ENCODE measurements at regions not wholly inside any gene's neighbourhood (a gene's known extent, or its start where the extent isn't known, plus 50 kb on each side); places are given as distances from the start of the nearest gene placed in this dataset.

DNA sequence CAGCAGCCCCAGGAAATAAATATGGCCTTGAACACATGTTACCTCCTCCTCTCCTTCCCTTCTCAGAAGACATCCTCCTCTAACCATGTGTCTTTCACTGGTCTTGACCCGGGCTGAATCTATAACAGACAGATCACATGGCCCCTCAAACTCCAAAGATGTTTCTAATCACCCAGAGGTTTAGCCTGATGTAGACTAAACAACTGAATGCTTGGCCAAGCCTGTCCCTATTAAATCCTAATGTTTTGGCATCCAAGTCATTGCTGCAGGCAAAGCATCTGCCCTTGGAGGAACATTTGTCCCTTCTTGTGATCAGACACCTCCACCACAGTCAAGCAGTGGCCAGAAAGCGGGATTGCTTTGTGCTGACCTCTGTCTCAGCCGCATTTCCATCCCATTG is 65.5 kb downstream of the ANKRD60 start:
- no peak for DNase-seq

DNA sequence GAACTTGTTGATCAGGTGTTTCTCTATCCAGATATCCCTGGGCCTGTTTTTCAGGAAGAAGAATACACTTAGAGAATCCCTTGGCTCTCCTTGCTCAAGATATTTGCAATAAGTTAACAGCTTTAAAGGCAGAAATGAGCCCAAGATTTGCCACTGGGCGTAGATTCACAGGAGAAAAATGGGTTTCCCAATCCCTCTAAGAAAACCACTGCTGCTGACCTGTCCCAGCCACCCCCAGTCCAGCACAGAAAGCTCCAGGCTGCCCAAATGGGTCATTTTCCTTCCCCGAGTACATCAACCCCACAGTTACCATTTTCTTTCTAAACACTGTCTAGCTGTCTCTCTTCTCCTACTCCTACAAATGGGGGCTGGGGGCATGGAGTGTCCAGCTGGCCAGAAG is 67.3 kb downstream of the ANKRD60 start:
- no peak for DNase-seq

DNA sequence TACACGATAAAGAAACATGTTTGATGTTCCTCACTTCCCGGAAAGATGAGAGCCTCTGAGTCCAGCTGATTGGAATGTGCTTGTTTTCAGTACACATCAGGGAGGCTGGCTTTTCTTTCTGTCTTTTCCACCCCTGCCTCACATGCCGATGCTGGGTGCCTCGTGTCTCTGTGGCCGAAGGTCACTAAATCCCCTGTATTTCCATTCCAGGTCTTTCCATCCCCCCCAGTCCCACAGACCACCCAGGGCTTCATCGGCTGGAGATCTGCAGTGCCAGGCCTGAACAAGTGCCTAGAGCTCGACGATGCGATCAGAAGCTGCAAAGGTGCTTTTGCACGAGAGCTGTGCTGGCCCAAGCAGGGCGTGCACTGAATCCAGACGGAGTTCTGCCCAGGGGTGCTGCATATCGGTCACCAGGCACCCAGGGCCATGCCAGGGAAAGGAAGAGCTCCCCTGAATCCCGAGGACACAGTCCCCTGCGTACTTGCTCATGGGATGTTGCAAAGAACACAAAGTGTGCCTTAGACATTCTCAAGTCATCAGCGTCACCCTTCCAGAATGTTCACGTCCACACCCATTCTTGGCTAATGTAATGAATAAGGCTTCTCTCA is 67.9 kb downstream of the ANKRD60 start:
- no peak for DNase-seq

DNA sequence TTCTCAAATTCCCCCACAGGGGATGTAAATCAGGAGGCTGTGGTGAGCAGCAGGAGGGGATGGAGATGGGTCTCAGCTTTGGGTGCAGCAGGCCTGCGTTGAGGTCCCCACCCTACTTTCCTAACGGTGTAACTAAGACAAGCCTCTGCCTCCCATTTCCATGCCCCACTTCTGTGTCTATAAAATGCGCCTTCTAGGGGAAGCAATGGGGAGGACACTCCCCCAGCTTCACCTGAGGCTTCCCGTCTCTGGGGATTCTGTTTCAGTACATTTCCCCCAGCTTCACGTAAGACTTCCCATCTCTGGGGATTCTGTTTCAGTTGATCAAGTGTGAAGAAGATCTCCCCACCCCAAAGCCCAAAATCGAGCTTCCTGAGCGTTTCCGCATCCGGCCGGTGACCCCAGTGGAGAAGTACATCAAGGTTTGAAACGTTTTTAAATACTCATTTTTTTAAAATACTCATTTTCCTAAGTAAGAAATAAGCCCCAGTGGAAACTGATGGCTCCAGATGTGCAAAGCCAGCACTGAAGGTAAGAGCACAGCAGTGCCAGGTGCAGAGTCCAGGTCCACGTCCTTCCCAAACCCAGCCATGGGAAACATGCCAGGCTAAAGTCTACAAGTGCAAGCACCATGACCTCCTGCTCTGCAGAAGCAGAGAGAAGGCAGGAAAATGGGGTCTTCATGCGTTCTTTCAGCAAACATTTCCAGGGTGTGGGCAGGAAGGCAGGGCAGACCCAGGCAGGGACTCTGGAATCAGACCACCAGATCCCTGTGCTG is 73.1 kb downstream of the ANKRD60 start:
- DNase-seq: no peak

DNA sequence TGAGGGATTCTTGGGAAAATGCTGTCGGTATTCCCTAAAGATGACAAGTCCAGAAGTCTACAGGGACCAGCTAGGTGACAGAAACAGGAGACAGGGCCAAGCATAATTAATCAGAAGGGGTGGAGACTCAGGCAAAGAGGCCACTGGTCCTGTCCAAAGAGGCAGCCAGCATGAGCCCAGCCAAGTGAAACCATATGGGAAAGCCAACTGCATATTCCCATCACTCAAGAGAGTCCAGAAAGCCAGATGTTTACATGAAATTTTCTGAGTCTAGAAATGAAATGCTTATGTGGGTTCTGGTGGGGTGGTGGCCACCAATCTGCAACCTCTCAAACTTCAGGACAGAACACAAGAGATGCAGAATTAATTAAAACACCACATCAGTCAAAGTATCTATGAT is 74.3 kb downstream of the ANKRD60 start:
- no peak for DNase-seq

DNA sequence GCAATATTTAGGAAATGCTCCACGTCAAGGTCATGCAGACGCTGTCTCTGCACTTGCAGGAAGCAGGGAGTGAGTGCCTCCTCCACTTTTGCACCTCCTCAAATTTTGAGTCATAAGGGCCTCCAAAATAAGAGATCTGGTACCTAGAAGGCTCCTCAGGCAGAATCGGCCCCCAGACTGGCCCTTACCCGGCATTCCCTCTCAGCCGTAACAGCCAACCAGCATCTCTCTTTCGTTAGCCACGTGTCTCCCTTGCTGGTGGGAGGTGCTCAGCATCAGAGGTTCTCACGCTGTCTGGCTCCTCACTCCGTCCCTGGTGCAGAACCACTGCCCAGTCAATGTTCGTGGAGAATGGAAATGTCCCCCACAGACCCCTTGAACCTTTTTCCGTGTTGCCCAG is 75.3 kb downstream of the ANKRD60 start:
- no peak for DNase-seq

DNA sequence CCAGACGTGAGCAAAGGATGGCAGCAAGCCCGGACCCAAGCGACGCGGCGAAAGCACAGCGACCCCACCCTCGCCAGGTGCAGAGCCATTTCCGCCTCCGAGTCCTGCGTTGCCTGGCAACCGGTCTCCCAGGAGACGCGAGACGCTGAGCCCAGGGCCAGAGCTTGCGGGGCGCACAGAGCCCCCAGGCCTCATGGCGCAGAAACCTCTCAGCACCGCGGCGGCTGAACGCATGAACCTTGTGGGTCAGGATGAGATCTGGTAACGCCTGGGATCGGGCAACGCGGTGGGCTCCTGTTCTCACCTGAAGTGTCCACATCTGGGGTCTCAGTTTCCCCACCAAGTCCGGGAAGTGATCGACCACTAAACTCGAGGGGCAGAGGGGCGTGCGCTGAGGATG is 77.7 kb downstream of the ANKRD60 start:
- DNase-seq: no peak

DNA sequence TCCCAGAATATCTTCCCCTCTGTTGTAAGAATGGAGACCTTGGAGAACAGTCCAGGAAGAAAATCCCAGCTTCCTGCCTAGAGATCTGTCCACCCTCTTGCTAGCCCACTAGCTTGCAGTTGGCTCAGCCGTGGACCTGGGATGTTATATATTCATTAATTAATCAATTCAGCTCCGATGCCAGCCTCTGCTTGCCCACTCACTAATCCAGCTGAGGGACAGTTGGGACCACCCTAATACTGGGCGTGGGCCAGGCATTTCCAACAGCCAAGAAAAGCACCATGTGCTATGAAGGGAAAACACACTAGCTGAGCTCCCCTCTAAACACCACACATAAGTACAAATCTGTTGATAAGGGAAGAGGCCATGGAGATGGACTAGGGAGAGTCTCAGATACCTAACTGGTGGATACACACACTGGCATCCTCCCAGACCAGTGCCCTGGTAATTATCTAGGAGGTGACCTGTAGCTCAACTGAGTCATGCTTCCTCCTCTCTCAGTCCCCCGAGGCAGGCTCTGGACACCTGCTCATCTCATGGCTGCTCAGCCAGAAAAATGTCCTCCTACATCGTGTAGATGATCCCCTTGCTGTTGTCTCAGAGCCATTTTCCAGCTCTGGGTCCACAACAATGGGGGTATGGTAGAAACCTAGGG is 78.9 kb downstream of the ANKRD60 start:
- peak; percentile 11 for DNase-seq

DNA sequence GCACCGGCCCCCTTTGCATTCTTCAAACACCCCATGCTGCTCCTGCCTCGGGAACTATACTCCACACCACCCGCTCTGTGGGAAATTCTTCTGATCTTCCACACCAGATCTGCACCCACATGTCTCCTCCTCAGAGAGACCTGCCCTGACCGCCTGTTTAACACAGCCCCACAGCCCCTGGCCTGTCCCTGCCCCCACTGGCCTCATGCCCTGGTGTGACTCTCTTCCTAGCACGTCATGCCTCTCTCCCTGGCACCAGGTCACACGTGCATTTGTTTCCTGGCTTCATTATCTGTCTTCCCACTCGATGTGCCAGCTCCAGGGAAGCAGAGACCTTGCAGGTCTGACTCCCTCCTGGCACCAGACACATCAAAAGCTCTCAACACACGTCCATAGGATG is 79.6 kb downstream of the ANKRD60 start:
- DNase-seq: no peak

DNA sequence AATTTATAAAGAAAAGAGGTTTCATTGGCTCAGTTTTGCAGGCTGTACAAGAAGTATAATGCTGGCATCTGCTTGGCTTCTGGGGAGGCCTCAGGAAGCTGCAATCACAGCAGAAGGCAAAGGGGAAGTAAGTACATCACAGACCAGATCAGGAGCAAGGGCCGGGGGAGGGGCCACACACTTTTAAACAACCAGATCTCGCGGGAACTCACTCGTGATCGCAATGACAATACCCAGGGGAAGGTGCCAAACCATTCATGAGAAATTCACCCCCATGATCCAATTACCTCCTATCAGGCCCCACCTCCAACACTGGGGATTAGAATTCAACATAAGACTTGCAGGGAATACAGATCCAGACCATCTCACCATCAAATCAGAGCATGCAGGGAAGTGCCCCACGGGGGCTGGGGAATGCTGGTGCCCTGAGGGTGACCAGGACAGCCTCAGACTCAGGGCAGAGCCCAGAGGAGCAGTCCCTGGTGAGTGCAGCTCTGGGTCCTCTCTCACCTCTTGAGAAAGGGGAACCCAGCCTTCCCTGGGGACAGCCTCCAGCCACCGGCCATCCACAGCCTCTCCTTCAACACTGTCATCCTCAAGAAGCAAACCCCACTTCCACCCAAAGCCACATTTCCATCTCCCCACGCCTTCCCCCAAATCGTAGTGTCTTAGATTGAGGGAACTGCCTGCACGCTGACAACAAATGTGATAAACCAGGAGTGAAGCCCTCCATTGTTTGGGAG is 80.7 kb downstream of the ANKRD60 start:
- DNase-seq: no peak

DNA sequence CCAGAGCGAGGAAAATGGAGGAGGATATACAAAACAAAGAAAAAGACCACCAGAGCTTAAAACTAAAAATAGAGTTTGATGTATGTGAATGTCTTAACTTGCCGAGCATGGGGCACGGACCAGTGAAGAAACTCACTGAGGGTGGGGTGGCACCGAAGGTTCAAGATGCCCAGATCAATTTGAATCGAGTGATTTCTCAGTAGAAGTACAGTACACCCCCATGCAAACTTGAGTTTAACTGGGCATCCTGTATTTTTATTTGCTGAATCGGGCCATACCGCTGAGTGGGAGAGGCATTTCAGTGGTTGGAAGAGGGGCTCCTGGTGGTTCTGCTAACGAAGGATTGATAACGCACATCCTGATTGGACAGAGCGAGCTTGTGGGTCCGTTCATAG is 81.7 kb downstream of the ANKRD60 start:
- no peak for DNase-seq

DNA sequence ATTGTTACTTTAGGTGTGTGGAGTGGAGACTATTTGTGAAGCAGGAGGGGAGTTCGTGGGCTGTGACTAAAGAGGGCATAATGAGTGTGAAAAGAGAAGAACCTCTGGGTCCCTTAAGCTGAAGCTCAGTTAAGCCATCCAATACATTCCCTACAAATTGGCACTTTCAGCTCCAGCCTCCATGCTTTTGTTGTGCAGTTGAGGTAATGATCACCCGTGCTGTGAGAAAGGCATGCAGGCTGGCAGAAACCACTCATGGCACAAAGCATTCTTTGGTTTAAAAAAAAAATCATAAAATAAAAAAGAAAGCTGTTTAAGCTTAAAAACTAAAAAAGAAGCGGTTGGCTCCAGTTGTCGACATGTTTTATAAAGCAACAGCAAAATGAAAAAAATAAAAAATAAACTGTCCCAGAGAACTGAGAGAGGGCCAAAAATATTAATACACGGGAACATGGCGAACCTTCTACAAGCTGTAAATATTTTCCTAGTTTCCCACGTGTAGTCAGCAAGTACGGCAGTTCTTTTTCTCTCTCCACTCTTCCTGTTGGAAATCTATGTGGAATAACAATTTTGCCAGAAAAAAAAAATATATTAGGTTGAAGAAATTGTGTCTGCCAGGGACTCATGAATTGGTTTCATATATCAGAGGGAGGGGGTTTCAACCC is 82.2 kb downstream of the ANKRD60 start:
- no peak for DNase-seq

DNA sequence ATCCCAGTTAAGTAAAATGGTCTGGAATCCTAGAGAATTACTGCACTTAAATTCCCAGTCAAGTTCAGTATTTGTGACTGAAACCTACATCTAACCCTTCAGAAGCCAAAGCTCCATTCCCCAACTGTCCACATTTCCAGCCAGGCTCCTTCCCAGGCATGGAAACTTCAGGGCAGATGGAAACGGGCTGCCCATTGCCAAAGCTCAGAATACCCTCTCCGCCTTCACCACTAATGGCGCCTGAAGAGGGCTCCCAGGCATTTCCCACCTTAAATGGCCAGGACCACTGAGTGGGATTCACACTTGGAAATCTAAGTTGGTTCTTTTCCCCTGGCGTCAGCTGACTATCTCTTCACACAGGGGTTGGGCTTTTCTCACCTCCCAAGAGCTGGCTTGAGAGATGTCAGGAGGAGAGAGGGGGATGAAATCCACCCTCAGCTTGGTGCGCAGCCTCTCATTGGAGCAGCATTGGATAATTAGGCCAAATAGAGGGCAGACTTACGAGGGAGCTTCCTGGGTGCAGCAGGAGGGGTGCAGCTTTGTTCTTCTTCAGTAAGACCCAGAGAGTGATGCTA is 82.9 kb downstream of the ANKRD60 start:
- DNase-seq: no peak

DNA sequence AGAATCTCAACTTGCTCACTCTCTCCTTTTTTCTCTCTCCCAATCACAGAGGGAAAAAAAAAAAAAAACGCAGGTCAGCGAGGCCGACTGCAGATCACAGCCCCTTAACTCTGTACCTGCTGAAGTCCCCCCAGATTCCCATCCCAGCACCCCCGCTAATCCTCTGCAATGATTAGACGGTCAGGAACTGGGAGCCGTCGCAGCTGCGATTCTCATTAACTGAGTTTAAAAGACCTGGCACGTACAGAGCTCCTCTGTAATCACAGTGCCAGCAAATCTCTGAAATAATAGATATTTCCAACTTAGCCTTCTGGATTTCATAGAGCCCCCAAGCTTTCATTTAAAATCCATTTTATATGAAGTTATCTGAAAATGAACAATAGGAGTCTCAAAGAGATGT is 84.4 kb downstream of the ANKRD60 start:
- DNase-seq: no peak

DNA sequence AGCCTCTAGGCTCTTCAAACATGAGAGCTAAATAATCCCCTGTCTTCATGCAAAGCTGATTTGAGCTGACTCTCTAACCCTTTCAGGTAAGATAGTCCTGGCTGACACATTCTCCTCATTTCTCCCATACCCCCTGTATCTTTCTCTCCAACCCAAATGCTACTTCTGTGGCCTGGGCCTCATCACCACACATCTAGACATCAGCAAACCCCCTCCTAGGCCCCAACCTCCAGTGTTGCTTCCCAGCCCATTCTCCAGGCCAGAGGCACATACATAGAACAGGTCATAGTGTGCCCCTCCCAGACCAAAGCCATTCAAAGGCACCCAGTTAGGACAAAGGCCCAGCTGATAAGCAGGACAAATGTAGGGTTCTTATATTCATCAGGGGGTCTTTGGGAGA is 84.9 kb downstream of the ANKRD60 start:
- no peak for DNase-seq

DNA sequence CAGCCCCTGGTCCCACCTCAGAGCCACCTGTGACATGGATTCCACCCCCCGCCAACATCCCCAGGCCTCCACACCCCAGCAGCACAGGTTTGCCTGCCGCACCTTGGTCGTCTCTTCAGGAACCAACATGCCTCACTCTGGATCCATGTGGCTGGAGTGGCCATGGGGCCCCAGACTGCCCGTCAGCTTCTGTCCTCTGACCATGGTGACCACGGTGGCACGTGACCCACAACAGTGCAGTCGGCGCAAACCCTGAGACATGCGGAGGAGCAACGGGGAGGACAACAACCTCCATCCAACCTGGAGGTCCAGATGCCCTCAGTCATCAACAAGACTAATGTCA is 85.6 kb downstream of the ANKRD60 start:
- DNase-seq: no peak

DNA sequence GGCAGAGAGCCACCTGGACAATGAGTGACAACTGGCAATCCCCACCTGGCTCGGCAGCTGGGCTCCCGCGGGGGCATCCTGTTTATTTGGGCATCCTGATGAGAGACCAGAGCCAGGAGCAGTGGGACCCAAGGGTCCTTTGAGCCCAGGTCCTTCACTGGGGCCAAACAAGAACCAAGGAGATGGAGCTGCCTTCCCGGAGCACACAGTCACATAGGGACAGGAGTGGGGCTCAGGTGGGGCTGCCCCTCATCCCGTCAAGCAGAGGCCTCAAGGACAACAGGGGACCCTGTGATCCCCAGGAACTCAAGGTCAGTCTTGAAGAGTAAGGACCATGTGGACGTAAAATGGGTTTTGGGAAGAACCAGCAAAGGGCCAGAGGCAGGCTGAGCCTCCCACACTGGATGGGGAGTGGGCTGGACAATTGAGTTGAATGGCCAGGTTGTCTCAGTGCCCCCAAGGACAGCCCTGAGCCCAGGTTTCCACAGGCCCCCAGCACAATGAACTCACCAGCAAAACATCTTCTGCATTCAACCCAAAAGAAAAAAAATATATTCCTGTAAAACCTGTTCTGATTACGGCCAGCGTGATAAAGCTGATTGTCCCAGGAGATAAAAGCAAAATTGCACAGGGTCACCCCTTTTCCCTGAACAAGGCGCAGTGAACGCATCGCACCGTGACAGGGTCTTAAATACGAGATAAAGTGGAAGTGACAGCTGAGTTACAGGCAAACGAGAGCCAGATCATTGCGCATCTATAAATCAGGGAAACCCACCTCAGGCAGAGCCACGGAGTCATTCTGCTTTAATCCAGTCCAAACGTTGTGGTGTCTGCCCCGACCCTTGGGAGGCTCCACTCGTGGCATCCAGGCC is 86.2 kb downstream of the ANKRD60 start:
- DNase-seq: no peak

DNA sequence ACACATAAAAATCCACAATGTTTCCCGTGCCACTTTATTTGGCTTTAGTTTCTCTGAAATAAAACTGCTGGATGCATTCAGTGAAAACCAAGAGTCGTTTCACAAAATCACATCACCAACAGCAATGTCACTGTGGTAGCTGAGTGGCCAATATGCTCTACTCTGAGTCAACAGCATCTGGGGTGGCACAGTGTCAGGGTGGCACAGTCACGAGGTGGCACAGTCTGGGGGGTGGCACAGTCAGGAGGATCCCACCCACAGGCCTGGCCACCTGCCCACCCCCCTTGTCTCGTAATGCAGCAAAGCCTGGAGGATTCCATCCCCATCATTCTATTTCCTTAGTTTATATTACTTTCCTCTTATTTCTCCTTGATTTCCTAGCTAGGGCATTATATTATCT is 87.0 kb downstream of the ANKRD60 start:
- no peak for DNase-seq

DNA sequence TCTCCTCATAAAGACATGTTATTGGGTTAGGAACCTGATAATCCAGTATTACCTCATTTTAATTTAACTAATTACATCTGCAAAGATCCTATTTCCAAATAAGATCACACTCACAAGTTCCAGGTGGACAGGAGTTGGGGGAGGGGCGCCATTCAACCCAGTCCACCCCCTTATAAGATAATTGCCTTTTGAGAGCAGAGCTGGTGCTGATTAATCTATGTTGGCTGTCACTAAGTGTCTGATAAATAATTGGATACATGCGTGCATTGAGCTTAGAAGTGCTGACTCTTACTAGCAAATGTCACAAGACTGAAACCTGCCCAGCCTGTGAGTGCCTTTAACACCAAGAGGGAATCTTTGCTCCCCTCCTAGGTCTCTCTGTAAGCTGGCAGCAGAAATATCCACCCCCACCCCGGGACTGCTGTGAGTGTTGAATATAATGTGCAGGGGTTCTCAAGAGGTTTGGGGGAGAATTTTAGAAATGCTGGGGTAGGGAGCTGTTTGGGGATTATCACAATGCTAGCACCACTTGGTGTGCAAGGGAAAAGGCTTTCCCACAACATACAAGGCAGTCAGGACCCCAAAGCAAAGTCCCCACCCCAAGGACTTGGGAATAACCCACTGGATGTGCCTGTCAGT is 87.5 kb downstream of the ANKRD60 start:
- DNase-seq: no peak

DNA sequence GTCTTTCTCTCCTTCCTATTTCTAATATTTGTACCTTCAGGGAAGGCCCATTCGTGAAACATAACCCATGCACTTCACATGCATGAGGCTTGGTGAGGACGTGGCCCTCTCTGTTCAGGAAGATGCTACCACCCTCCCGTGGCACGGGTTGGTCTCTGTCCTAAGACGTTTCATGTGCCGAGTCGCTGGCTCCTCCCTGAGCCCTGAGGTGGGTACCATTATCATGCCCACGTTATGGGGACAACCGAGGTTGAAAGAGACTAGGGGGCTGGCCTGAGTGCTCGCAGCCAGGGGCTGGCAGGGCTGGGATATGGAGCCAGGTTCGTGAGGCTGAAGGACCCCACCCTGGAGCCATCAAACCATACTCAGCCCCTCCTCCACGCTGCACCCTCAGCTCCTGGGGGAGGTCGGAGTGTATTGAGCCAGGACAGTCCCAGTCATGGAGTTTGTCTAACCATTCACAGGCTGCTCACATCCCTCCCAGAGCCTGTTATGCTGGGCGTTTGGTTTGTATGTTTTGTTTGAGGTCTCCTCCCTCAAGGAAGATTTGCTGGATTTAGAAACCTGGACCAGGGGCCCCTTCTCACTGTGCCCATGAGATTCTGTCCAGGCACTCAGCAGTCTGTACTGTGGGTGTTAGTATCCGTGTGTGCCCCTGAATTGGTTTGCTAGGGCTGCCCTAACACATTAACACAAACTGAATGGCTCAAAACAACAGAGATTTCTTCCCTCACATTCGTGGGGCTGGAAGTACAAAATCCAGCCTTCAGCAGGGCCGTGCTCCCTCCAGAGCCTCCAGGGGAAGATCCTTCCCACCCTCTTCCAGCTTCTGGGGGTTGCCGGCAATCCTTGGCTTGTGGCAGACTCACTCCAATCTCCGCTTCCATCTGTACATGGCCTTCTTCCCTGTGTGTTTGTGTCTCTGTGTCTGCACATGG is 88.3 kb downstream of the ANKRD60 start:
- no peak for DNase-seq

Data from NCI-H226 (cell line).